KBM-7 (cell line): ENCODE measurements at regions not wholly inside any gene's neighbourhood (a gene's known extent, or its start where the extent isn't known, plus 50 kb on each side); places are given as distances from the start of the nearest gene placed in this dataset.

ENCODE experiments used
- DNase-seq: peaks from one replicate; pipeline ENCODE4 v3.0.0-alpha.2; 2015
- in situ Hi-C: fragments of 300-500 bp; cut with MboI; formaldehyde crosslinking; loops from 2 replicates; pipeline ENCODE4 v1.14.3; 2020; ENCODE audit warnings: low sequenced_read_pairs, low pct_unique_long_range_greater_than_20kb, mixed read lengths

DNA sequence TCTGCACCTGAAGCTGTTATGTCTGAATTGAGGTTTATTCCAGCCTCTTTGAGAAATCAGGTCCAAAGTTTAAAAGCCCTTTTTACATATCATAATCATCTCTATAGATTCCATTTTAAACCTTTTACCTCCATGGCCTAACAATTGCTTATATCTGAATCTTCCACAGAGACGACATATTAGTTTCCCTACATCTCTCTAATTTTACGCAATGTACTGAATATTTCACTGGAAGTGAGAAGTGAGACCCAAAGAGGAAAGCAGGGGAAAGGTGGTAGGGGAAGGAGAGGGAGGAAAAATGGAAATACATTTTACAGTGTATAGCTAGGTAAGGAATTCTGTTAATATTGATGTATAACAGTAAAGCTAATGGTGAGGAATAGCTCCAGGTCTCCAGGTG lies 189.6 kb downstream of the MZT1 start:
- no peak for DNase-seq

DNA sequence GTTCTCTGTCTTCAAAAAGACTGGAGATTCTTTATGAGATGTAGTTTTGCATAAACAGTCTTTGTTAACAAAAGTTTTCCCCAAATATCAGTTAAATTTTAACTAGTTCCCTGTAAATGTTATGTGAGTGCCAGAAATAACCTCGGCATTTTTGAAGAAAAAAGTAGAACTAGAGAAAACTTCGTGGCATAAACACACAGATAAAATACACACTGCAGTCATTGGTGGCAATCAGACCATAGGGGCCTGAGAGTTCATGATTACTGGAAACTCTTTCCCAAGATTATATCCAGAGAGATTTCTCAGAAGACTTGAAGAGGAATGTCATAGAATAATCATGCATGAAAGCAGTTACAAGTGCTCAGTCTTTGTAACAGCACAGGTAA lies 190.0 kb downstream of the MZT1 start:
- DNase-seq = no peak
- in situ Hi-C loops = no loop called here

More for the DNA sequence above, 189.6 kb downstream of the MZT1 start:
- in situ Hi-C loops = no loop called here

DNA sequence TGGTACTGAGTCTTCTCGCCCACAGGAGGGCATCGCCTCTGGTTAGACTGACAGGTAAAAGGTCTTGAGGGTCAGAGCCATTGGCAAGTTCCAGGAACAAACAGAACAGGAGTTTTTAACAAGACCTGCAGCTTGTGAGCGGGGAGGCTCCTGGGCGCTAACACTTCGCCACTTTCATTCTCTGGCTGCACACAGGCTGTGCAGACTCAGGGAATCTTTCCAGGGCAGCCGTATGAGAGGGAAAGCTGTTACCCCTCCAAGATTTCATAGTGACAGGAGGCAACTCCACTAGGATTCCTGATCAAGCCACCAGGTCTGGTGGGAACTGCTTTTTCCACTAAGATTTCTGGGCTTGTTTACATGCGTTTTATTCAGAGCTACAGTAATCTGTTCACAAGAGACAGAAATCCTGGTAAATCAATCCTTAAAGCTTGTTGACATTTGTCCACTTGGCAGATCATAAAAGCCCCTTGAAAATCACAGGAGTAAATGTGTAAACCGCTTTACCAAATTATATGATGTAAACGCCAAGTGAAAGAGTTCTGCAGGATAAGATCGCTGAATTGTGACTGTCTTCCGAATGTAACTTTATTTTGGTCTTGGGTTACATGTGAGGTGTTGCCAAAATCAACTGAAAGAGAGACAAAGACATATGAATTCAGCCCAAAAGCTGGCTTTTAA lies 190.6 kb downstream of the MZT1 start:
- in situ Hi-C loops = no loop called here
- DNase-seq = no peak

DNA sequence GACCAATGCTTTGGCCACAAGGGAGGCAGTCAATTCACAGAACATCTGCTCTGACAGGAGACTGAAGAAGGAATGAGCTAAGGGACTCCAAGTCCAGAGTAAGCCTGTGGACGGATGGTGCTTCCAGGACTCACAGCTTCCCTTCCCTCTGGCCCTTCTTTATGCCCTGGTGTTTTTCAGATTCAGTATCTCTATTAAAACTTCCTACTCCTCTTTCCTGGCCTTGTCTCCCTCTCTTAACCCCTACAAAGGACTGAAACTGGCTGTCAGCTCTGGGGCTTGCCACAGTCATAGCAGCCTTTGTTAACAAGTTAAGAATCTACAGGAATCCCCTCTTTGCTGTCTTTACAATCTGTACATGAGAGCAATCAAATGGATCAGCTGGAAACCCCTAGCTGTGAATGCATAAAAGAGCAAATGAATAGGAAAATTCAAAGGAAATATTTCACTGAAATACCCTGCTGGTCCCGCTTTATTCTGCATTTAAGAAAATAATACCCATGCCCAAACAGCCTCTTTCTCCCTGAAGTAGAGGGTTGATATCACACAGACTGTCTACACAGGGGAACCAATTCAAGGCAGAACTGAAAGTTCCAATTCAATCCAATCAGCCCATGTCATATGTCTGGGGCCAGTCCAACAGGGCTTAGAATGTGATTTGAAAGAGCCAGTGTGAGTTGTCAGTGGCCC lies 192.3 kb downstream of the MZT1 start:
- in situ Hi-C loops = no loop called here
- DNase-seq = no peak

DNA sequence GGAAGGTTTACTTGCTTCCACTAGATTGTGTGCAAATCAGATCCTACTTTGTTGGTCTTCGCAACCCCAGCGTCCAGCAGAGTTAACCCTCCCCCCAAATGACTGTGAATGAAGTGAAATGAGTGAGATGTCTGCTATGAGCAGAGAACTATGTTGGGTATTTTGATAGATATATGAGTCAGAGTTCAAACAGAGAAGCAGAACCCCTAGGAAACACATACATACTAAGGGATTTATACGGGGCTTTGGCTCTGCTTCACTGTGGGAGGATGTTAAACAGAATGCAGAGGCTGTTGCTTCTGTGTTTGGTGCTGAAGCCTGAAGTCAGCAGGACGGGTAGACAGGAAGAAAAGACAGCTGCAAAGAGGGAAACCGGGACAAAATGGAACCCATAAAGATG lies 197.0 kb downstream of the MZT1 start:
- no peak for DNase-seq
- in situ Hi-C loops = no loop called here

DNA sequence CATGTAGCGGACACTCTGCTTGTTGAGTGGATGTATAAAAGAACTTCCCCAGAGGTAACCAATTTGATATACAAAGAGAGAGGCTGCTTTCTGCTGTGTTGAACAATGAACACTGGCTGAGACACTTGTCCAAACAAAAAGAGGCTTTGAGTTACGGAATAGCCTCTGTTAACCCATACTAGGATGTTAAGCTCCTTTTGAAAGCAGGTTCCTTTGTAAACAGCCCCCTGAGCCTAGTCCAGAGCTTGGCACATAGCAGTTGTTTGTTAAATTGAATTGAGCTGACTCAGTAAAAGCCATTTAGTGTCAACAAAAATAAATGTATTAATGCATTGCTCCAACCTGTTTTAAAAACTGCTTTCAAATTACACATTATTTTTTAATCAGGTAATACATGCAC lies 200.1 kb downstream of the MZT1 start:
- in situ Hi-C loops = no loop called here
- no peak for DNase-seq

DNA sequence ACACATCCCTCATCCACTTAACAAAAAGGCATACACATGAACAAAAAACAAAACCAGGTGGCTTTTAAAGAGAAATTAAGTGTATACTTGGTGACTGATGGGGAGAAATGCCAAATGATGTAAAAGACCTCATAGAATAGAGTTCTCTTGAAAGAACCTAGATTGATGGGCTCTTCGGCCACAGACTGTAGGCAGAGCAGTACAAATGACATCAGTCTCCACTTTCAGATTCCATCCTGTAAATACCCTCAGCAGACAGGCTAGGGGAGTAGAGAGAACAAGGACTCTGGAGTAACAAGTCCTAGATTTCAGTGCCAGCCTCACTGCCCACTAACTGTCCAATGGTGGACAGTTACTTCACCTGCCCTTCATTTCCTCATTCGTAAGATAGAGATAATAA lies 203.8 kb downstream of the MZT1 start:
- no peak for DNase-seq

DNA sequence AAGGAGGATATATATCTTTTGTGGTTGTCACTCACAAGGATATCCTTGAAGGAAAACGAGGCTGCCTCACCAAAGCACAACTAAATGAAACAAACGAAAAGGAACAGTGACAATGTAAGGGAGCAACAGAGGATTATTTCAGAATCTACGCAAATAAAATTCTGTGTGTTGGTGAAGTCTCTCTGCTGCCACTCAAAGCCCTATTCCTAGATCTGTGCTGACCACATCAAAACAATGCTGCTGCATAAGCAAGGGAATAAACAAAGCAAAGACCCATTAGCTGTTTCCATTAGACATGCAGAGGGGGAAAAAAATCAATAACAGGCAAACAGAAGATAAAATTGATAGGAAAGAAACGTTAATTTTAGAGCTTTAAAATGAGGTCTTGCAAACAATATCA lies 204.4 kb downstream of the MZT1 start:
- in situ Hi-C loops = no loop called here
- no peak for DNase-seq

More for the DNA sequence above, 203.8 kb downstream of the MZT1 start:
- in situ Hi-C loops = no loop called here

DNA sequence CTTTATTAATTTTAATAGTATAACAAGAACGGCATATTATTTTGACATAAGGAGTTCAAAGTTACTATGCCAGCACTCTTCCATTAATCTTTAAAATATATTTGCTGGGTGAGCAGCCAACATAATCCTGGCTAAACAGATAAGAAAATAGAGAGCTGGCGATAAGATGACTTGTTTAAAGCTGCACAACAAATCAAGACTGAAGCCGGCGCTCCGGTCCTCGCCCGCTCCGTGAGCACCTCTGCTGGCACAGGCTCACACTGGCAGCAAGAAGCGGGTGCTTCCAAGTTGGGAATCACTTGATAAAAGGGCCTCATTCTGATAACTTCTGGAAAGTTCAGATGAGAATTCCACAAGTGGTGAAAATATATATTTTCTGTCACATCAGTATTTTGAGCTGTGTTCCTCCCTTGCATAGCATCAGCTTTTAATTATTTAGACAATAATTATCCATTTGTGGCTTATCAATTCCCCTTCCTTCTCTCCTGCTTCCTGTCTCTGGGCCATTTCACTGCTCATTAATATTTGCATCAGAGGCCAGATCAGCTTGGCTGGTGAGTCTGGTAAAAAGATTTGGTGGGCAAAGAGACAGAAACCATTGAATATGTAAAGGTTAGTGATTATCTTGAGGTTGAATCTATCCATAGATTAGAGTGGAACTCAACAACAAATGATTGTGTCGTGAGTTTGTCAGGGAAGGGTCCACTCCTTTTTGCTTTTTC lies 205.3 kb downstream of the MZT1 start:
- in situ Hi-C loops = no loop called here
- no peak for DNase-seq

DNA sequence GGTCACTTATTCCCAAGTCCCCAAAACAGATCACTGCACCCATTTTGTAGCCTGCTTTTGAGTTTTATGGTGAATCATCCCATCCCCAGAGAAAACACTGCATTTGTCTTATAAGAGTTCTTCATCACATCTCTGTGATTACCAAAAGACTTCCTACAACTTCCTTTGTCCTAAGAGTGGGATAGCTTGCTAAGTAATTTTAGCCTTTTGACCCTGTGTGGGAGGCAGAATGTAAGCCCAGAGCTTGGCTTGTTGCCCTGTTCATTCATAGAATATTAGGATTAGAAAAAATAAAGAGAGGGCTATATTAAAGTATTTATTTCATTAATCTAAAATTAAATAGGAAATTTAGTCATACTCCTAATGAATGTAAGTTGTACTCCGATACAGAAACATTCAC lies 213.3 kb downstream of the MZT1 start:
- in situ Hi-C loops = no loop called here
- DNase-seq = no peak

DNA sequence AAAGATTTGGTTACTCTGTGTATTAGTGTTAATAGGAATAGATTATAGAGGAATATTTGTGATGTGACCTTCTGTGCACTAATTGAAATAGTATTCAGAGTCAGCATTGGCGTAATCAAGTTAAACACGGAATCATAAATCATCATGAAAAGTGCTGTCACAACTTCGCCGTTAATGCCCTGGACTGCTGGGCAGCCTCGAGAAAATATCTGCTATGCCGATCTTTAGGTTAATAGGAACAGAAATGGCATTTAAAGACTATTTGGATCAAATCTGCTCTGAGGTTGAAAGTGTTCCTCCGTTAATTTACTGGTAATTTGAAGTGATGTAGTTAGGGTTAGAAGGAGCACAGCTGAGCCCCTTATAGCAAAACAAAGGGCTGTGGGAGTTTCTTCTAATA lies 219.0 kb downstream of the MZT1 start:
- in situ Hi-C loops = no loop called here
- no peak for DNase-seq

DNA sequence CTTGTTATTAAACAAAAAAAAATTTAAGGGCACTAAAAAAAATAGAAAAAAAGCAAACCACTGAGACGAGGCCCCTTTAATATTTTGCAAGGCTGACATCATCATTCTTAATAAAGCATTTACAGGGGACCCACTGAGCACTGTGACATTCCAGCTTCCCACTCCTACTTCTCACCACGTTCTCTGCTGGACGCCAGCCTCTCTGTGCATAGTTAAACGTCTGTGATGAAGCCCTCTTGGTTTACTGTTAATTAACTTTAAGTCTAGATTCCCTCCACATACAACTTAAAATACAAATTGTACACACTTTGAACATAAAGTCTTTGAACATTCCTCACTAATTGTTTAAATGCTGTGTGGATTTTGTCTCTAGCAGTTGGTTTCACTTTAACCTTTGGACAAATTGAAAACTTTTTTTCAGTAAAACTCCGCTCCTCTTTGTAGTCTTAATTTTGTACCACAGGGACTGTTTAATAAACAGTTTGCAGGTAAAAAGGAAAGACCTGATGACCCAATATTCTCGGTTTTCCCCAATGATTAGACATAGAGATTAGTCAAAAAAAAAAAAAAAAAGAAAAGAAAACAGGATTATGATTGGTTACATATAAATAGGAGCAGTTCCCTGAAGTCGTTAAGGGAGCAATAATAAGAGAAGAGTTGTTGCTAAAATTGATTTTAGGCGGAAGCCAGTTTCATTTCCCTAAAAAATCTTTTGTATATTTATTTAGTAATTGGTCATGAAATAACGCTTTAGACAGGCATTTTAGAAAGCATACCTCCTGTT lies 219.8 kb downstream of the MZT1 start:
- DNase-seq = no peak
- in situ Hi-C loops = no loop called here

DNA sequence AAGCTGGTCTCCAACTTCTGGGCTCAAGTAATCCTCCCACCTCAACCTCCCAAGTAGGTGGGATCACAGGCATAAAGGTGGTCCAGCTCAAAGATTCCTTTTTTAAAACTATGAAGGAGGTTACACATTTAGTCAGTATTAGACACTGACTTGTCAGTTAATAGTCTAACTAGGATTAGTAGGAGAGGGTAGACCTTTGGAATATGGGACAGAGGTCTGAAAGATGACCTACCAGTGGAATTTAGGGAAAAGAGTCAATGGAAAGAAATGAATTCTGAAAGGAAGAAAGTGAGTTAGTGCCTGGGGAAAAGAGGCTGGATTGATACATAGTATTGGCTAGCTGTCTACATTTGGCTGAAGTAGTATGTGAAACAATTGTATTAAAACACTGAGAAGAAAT lies 220.7 kb downstream of the MZT1 start:
- in situ Hi-C loops = no loop called here
- DNase-seq = no peak

DNA sequence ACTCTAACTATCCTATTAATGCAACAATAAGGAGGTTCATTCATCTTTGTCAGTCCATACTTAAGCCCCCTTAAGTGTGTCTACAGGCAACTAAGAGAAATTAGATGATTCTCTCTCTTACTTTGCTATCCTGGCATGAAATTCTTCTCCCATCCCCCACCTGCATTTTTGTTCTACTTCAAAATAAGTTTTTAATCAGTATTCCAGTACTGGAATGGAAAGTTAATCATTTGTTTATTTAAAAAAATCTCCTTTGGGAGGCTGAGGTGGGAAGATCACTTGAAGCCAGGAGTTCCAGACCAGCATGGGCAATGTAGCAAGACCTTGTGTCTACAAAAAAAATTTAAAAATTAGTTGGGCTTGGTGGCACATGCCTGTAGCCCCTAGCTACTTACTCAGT lies 222.1 kb downstream of the MZT1 start:
- DNase-seq = no peak
- in situ Hi-C loops = no loop called here

DNA sequence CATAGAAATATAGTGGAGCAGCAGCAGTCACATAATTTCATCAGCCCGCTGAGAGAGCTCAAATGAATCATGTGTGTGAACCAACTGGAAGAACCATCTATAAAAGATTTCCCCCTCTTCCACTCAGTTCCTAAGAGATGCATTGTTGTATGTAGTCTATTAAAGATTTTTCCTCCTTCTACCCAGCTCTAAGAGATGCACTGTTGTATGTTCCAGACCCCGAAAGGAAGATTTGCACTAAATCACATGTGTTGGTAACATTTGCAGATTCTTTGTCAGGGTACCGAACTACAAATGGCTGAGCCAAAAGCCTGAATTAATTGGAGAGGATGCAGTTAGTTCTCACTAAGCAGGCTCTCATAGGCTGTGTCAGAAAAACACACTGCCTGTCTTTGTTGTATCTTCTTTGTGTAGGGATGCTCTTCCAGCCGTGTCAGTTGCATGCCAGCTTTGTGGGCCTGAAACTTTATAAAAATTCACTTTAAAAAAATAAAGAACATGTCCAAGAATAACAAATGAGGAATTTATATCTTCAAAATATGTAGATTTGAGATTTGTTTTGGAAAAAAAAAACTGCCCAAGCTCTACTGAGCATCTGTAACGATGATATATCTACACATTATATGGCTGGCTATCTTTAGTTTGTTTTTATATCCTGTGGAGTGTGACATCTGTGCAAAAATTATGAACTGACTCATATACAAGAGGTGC lies 223.1 kb downstream of the MZT1 start:
- in situ Hi-C loops = no loop called here
- DNase-seq = no peak

DNA sequence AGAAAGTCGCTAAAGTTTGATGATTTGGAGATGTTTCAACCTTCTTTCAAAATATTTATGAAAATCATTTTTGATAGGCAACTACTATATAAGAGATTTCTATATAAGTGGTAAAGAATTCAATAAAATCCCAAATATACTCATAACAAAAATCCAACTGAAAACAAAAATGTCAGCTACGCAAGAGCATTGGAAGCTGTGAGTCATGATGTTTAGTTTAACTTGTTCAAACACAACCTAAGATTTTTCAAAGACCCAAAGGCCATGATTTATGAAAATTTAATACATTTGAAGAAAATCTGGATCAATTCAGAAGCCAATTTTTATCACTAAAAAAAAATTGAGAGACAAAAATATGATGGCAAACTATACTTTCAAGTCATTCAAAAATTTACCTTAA lies 226.6 kb downstream of the MZT1 start:
- in situ Hi-C loops = no loop called here
- DNase-seq = no peak

DNA sequence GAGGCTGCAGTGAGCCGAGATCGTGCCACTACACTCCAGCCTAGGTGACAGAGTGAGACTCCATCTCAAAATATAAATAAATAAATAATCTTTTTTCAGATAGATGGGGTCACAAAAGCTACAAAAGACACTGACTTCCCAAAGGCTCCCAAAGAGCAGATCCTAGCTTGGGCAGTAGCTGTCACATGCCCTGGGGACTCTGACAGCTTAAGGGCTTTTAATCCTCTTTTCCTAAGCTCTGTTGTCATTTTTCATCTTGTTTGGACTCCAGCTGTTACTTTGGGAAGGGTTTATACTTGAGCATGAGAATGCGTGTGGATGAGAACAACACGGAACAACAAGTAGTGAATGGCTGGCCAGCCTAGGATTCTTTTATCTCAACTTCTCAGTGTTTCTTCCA lies 231.7 kb downstream of the MZT1 start:
- DNase-seq = no peak

DNA sequence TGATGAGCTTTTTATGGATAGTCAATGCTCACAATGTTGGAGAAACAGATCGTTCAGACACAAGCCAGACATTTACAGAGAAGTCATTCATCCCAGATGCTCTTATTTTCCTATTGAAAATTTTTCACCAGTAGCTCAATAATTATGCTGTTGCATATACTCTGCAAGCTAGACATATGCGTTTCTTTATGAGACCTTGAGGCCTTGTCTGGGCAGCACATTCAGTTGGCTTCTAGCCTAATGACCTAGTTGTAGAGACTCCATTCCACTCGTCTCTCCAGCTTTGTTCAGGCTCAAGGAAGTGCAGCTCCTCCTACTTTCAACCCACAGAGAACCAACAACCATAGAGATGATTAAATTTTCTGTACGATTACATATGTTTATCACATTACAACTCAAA lies 237.7 kb downstream of the MZT1 start:
- in situ Hi-C loops = no loop called here
- DNase-seq = no peak

More for the DNA sequence above, 231.7 kb downstream of the MZT1 start:
- in situ Hi-C loops = no loop called here

DNA sequence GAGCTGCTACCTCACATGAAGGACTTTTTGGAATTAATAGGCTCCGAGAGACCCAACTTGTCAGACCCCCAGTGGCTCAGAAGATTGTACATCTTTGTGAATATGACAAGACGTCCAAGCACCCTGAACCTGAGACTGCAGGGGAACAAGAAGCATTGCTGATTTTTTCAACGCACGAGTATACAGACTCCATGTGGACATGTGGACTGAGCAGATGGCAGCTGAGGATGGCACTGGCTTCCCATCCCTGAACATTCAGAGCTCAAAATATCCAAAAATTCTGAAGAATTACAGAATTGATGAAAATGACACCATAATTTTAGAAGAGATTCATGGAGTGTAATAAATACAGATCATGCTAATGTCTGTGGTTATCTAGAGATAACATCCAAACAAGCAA lies 254.1 kb downstream of the MZT1 start:
- in situ Hi-C loops = no loop called here
- no peak for DNase-seq
